ENCODE measurements at regions not wholly inside any gene's neighbourhood (a gene's known extent, or its start where the extent isn't known, plus 50 kb on each side); places are given as distances from the start of the nearest gene placed in this dataset.

- TF ChIP-seq POLR2A (IDR thresholded peaks at IDR 0.05): no peak
- TF ChIP-seq, protein P1, sequence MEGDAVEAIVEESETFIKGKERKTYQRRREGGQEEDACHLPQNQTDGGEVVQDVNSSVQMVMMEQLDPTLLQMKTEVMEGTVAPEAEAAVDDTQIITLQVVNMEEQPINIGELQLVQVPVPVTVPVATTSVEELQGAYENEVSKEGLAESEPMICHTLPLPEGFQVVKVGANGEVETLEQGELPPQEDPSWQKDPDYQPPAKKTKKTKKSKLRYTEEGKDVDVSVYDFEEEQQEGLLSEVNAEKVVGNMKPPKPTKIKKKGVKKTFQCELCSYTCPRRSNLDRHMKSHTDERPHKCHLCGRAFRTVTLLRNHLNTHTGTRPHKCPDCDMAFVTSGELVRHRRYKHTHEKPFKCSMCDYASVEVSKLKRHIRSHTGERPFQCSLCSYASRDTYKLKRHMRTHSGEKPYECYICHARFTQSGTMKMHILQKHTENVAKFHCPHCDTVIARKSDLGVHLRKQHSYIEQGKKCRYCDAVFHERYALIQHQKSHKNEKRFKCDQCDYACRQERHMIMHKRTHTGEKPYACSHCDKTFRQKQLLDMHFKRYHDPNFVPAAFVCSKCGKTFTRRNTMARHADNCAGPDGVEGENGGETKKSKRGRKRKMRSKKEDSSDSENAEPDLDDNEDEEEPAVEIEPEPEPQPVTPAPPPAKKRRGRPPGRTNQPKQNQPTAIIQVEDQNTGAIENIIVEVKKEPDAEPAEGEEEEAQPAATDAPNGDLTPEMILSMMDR (IDR thresholded peaks at IDR 0.05): no peak
- no peak for TF ChIP-seq POLR2AphosphoS5 (IDR thresholded peaks at IDR 0.05)
These were observed 180.4 kb upstream of the ROPN1 start for GRCh38 chr3:124172283-124172682.
